Stimulated activated CD8-positive, alpha-beta memory T cell treated with anti-CD3 and anti-CD28 coated beads, Interleukin-15, amount 100 ng/mL, for 48 hours (primary cell): ENCODE measurements at regions not wholly inside any gene's neighbourhood (a gene's known extent, or its start where the extent isn't known, plus 50 kb on each side); places are given as distances from the start of the nearest gene placed in this dataset.
"Not testable (repeated sequence)": the region's sequence is repeated elsewhere in the genome, so short reads cannot be mapped to it uniquely, and the experiment has no call there.

Source experiments
- DNase-seq, 2 donors: peaks; one replicate each; pipeline ENCODE4 v3.0.0-alpha.2; 2020; ENCODE audit warnings: low read depth in 2 of 2

DNA sequence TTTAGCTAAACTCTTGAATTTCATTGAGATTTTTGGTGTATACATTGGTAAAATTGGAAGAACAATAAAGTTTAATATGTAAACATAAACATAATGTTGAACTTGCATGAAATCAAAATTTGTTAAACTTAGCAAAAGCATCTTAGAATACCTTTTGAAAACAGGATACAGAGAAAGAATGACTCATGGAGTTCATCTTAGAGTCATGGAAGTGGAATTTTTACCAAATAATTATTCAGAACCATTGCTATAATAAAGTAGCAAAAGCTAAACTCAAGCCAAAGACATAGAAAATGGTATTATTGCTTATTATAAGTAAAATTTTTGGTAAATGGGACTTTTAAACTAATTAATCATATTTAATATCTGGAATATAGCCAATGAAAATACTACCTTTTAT, 841.6 kb upstream of the SLC39A10 start:
- DNase-seq: no peak

GRCh38 chr2:194802589-194802988, 854.4 kb upstream of the SLC39A10 start:
- DNase-seq: no peak

- DNase-seq: not testable (repeated sequence)
These were observed 870.0 kb upstream of the SLC39A10 start for GRCh38 chr2:194787071-194787470.

DNA sequence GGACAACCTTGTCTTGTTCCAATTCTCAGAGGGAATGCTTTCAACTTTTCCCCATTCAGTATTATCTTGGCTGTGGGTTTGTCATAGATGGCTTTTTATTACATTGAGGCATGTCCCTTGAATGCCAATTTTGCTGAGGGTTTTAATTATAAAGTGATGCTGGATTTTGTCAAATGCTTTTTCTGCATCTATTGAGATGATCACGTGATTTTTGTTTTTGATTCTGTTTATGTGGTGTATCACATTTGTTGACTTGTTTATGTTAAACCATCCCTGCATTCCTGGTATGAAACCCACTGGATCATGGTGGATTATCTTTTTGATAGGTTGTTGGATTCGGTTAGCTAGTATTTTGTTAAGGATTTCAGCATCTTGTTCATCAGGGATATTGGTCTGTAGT, 885.6 kb upstream of the SLC39A10 start:
- DNase-seq: not testable (repeated sequence)

- DNase-seq: no peak
These were observed 888.0 kb upstream of the SLC39A10 start for GRCh38 chr2:194769030-194769429.

- no peak for DNase-seq
These were observed 891.3 kb upstream of the SLC39A10 start for GRCh38 chr2:194765723-194766122.

DNA sequence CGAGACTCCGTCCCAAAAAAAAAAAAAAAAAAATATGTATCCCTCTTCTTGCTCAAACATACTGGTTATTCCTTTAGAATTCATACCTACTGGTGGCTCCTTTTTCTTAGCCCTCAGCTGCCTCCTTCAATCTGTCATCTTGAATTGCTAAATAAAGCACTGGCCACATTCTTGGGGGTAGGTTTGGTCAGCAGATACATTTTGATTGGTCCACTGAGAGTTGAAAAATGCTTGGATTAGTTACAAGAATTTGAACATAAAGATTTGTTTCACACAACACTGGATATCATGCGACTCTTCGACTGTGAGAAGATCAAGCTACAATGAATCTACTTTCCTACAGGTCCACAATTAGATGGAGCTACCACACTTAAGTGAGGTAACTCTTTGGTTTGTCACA, 906.1 kb upstream of the SLC39A10 start:
- DNase-seq: no peak

DNA sequence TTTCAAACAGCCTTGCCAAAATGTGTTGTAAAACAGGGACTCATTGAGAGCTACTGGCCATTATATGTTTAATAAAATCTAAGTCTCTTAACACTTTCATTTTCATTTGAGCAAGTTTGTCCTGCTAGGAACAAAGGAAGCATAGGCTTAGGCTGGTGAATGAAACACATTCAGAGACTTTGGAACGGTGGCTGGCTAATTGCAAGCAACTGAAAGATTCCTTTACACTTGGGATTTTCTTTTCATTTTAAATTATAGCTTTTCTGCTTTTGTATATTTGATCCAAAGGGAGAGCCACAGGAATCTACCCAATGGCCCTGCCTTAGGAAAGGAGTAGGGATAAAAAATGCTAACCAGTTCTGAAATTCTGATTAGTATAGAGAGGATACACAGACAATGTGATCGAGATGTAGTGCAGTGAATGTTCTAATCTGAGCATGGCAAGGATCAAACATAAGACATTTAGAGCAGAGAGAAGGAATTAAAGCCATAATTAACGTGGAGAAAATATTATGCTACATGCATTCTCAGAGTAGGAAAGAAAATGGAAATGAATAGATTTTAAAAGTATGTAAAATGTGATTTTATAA, 911.4 kb upstream of the SLC39A10 start:
- no peak for DNase-seq

DNA sequence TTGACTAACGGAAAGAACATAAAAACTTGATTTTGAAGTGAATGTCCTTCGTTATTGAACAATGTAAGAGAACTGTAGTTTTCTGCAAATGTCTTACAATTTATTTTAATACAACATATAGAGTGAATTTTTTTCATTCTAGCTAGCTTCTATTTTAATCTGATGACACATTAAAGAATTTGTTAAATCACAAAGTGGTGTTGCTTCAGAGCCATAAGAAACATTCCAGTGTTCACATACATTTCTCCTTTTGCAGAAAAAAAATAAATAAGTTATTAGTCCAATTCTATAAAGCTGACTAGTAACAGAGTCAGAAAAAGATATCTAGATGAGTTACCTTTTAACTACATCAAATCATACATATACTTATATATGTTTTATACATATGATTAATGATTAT, 914.3 kb upstream of the SLC39A10 start:
- no peak for DNase-seq

GRCh38 chr2:194739217-194739616, 917.8 kb upstream of the SLC39A10 start:
- DNase-seq: no peak

DNA sequence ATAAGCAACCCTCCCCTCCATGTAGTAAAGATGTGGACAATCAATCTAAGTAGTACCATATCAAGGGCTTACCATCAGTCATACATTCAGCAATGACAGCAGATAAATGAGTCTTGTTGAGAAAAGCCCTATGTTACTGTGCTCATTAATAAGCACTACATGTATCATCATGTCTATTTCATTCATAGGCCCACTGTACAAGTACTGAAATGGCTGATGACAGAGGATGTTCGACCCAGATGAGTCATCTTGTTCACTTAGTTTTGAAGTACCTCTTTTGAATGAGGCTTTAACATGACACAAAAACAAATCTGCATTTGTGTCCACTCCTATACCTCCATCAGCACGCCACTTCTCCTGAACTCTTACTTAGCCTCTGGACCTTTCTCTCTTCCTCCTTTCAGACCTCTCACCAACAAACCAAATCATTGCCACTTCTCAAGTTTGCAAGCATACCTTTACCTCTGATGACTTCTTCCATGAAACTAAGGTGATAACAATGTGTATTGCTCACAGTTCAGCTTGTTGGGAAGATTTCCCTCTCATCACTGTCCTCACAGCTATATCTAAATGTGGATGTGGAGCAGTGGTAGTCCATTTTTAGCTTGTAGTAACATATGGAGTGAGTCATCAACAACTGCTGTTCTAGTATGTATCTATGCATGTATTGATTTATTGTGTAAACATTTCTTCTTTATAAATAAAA, 921.0 kb upstream of the SLC39A10 start:
- DNase-seq: no peak

DNA sequence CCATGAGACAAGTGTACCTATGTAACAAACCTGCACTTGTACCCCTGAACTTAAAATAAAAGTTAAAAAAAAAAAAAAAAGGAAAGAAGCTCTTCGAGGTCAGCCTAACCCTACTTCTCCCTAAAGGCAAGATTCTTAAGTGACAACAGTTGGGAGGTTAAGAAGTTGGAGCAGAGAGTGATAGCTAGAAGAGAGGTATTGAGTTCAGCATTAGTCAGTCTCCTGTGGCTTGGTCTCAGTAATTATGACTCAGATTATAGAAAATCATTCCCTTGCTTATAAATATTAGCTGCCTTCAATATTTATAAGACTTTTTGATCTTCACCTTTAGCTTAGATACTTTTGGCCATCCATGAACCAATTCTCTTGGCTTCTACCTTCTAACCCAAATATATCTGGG, 926.8 kb upstream of the SLC39A10 start:
- no peak for DNase-seq

- DNase-seq: no peak
These were observed 931.9 kb upstream of the SLC39A10 start for GRCh38 chr2:194725169-194725568.

DNA sequence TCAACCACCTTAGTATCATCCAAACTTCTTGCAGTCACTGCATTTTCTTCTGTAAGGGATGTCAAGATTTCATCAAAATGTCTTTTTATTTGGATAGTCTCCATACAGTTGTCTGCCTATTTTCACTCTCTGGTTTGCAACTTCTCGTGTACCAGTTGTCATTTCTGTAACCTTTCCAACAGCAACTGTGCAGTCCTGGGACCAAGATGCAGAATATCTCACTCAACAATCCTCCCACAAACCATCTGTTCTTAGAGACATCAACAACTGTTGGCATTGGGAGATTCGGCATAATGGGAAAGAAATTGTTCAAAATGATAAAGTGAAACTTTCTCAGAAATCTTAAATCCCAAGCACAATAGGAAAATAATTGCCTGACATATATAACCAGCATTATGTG, 933.6 kb upstream of the SLC39A10 start:
- no peak for DNase-seq

DNA sequence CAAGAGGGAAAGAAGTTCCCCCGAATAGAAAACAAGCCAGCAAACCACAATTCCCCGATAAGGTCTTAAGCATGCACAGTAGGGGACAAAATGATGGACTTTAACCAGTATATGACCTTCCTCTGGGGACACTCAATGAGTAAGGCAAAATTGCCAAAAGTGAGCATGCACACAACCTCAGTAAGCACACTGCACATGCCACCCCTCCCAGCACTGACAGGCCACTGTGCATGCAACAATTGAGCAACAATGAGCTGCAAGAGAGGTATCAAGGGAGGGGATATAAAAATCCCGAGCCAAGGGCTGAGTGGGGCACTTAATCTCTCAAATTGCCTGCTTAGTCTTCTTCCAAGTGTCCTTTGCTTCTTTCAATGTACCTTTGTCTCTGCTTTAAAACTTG, 935.8 kb upstream of the SLC39A10 start:
- no peak for DNase-seq

DNA sequence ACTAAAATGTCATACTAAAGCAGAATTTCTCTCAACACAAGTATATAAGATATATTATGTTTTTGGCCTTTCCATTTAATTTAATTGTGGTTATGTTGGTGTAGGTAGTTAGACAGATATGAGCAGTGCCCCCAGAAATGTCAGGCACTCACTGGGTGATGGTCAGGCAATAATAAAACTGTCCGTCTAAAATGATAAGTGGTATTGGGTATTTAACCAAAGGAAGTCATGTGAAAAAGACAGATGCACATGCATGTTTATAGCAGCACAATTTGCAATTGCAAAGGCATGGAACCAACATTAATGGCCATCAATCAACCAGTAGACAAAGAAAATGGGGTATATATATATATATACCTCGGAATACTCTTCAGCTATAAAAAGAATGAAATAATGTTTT, 936.6 kb upstream of the SLC39A10 start:
- DNase-seq: no peak

DNA sequence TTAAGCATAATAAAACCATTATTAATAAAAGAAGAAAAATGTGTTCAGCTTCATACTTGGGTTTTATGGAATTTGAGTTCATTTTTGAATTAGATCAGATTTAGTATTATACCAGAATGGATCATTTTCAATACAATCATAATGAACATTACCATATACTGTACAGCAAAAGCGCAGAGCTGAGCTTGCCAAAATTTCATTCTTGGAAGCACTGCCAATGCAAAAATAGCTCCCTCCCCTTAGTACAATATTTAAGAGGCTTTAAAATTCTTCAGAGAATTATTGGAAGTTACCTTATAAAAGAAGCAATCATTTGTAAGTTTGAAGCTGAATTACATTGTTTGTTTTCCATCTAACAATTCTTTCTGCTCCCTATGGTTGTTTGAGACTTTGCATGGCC, 938.1 kb upstream of the SLC39A10 start:
- no peak for DNase-seq

- DNase-seq: no peak
These were observed 942.5 kb upstream of the SLC39A10 start for GRCh38 chr2:194714541-194714940.

- DNase-seq: no peak
These were observed 947.2 kb upstream of the SLC39A10 start for GRCh38 chr2:194709840-194710239.

- DNase-seq: no peak
These were observed 950.8 kb upstream of the SLC39A10 start for GRCh38 chr2:194706179-194706578.

DNA sequence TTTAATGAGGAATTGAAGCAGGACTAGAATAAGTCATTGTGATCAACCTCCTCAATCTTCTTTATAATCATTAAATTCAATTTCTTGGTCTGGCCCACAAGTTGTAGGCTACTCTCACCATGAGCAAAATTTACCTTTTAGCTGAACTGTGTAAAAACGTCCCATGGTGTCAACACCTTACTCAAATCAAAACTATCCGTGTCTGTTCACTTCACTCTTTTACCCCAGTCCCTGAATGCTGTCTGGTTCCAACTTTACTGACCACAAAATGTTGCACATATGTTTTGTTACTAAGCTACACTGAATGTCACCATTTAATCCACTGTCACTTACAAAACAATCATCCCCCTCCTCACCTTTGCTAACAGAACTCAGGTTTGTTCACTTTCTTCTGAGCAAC, 951.6 kb upstream of the SLC39A10 start:
- DNase-seq: no peak

DNA sequence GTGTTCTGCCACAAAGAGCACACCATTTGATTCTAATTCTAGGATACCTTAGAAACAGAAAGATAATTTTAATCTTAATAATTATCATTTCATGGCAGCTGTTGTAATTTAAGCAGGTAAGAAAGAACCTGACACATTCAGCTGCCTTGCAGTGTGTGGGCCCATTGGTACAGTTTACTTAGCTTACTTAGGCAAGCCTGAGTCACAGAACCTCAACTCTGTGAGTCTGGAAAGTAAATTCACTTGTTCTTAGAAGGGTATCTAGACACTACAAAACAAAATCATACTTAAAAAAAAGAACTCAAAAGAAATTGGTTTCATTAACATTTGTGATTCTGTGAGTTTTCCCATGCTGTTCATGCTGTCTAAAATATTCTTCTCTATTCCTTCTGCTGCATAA, 956.3 kb upstream of the SLC39A10 start:
- no peak for DNase-seq

GRCh38 chr2:194700116-194700515, 956.9 kb upstream of the SLC39A10 start:
- no peak for DNase-seq

- no peak for DNase-seq
These were observed 959.0 kb upstream of the SLC39A10 start for GRCh38 chr2:194698012-194698411.
